ENCODE measurements at regions not wholly inside any gene's neighbourhood (a gene's known extent, or its start where the extent isn't known, plus 50 kb on each side); places are given as distances from the start of the nearest gene placed in this dataset.
"Not testable (repeated sequence)": the region's sequence is repeated elsewhere in the genome, so short reads cannot be mapped to it uniquely, and the experiment has no call there.

- H3K9me3 Mint-ChIP-seq (ENCODE audit: unreplicated experiment), result peaks cover 9% of the 10 kb centered on the region
- no peak for DNase-seq (ENCODE audit: extremely low spot score, unreplicated experiment)
- H3K27ac Mint-ChIP-seq (ENCODE audit: unreplicated experiment), result no peak overlapping the region
Measured at GRCh38 chr12:89153341-89153740, 199.0 kb downstream of the DUSP6 start.

GRCh38 chr12:89151536-89151935, 200.8 kb downstream of the DUSP6 start:
- Mint-ChIP-seq H3K4me1 (ENCODE audit: unreplicated experiment) (peaks cover 4% of the 10 kb centered on the region), H3K9me3 (ENCODE audit: unreplicated experiment) (peaks cover 9% of the 10 kb centered on the region), H3K4me3 (ENCODE audit: unreplicated experiment) (no peak overlapping the region), H3K27ac (ENCODE audit: unreplicated experiment) (no peak overlapping the region), H3K36me3 (ENCODE audit: unreplicated experiment) (no peaks in the 10 kb centered on the region), H3K27me3 (ENCODE audit: unreplicated experiment) (no peaks in the 10 kb centered on the region)
- no peak for TF ChIP-seq CTCF (IDR thresholded peaks at IDR 0.05)
- DNase-seq (ENCODE audit: extremely low spot score, unreplicated experiment), result no peak

More at GRCh38 chr12:89153341-89153740, 199.0 kb downstream of the DUSP6 start:
- Mint-ChIP-seq H3K4me3 (ENCODE audit: unreplicated experiment) (no peak overlapping the region), H3K36me3 (ENCODE audit: unreplicated experiment) (no peaks in the 10 kb centered on the region), H3K27me3 (ENCODE audit: unreplicated experiment) (no peaks in the 10 kb centered on the region), H3K4me1 (ENCODE audit: unreplicated experiment) (peaks cover 10% of the 10 kb centered on the region)
- TF ChIP-seq CTCF (IDR thresholded peaks at IDR 0.05), result no peak

DNA sequence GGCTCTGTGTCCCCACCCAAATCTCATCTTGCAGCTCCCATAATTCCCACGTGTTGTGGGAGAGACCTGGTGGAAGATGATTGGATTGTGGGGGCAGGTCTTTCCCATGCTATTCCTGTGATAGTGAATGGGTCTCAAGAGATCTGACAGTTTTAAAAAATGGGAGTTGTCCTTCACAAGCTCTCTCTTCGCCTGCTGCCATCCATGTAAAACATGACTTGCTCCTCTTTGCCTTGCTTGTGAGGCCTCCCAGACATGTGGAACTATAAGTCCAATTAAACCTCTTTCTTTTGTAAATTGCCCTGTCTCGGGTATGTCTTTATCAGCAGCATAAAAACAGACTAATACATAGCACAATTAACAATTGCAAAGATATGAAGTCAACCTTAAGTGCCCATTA, 201.5 kb downstream of the DUSP6 start:
- H3K4me3 Mint-ChIP-seq (ENCODE audit: unreplicated experiment); H3K27me3 Mint-ChIP-seq (ENCODE audit: unreplicated experiment); H3K27ac Mint-ChIP-seq (ENCODE audit: unreplicated experiment); H3K4me1 Mint-ChIP-seq (ENCODE audit: unreplicated experiment); DNase-seq (ENCODE audit: extremely low spot score, unreplicated experiment); H3K9me3 Mint-ChIP-seq (ENCODE audit: unreplicated experiment); H3K36me3 Mint-ChIP-seq (ENCODE audit: unreplicated experiment): not testable (repeated sequence)

DNA sequence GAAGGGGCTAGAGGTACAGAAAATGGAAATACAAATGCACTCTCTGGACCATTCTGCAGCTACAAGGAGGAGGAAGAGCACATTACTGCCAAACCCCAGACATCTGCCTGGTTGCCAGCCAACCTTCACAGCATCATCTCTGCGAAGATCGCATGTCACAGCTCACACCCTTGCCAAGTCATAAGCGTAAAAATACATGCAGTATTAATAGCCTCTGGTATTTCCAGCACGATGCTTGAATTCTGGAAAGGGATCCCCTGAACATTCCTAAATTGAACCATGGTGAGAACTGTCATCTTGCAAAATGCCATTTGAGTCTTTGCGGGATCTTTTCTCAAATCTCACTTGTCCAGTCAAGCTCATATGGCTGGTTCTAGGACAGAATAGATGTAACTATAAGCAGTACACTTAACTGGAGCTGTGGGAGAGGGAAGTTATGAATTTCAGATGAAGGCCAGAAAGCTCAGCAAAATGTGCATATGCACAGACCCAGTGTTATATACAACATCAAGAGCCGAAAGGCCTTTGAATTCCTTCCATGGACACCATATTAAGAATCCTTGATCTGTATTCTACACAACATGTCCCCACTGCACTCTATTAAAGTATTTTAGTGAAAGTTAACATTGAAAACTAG, 211.6 kb downstream of the DUSP6 start:
- no peak for DNase-seq (ENCODE audit: extremely low spot score, unreplicated experiment)
- no peaks in the 10 kb centered on the region for H3K36me3 Mint-ChIP-seq (ENCODE audit: unreplicated experiment)
- TF ChIP-seq CTCF (IDR thresholded peaks at IDR 0.05), result no peak
- no peaks in the 10 kb centered on the region for H3K27me3 Mint-ChIP-seq (ENCODE audit: unreplicated experiment)
- H3K27ac Mint-ChIP-seq (ENCODE audit: unreplicated experiment), result no peak overlapping the region
- peaks cover 5% of the 10 kb centered on the region for H3K4me1 Mint-ChIP-seq (ENCODE audit: unreplicated experiment)
- no peak overlapping the region for H3K4me3 Mint-ChIP-seq (ENCODE audit: unreplicated experiment)
- H3K9me3 Mint-ChIP-seq (ENCODE audit: unreplicated experiment), result no peaks in the 10 kb centered on the region

GRCh38 chr12:89140141-89140540, 212.2 kb downstream of the DUSP6 start:
- Mint-ChIP-seq H3K36me3 (ENCODE audit: unreplicated experiment) (no peaks in the 10 kb centered on the region), H3K4me1 (ENCODE audit: unreplicated experiment) (peaks cover 5% of the 10 kb centered on the region), H3K27me3 (ENCODE audit: unreplicated experiment) (no peaks in the 10 kb centered on the region), H3K9me3 (ENCODE audit: unreplicated experiment) (no peaks in the 10 kb centered on the region), H3K4me3 (ENCODE audit: unreplicated experiment) (no peak overlapping the region), H3K27ac (ENCODE audit: unreplicated experiment) (no peak overlapping the region)
- no peak for DNase-seq (ENCODE audit: extremely low spot score, unreplicated experiment)
- TF ChIP-seq CTCF (IDR thresholded peaks at IDR 0.05), result no peak

GRCh38 chr12:89139390-89139789, 212.9 kb downstream of the DUSP6 start:
- Mint-ChIP-seq H3K4me3 (ENCODE audit: unreplicated experiment) (no peak overlapping the region), H3K27me3 (ENCODE audit: unreplicated experiment) (no peaks in the 10 kb centered on the region), H3K9me3 (ENCODE audit: unreplicated experiment) (no peaks in the 10 kb centered on the region), H3K27ac (ENCODE audit: unreplicated experiment) (no peak overlapping the region), H3K4me1 (ENCODE audit: unreplicated experiment) (peaks cover 5% of the 10 kb centered on the region), H3K36me3 (ENCODE audit: unreplicated experiment) (no peaks in the 10 kb centered on the region)
- DNase-seq (ENCODE audit: extremely low spot score, unreplicated experiment), result no peak
- no peak for TF ChIP-seq CTCF (IDR thresholded peaks at IDR 0.05)
